ENCODE measurements at regions not wholly inside any gene's neighbourhood (a gene's known extent, or its start where the extent isn't known, plus 50 kb on each side); places are given as distances from the start of the nearest gene placed in this dataset.

DNA sequence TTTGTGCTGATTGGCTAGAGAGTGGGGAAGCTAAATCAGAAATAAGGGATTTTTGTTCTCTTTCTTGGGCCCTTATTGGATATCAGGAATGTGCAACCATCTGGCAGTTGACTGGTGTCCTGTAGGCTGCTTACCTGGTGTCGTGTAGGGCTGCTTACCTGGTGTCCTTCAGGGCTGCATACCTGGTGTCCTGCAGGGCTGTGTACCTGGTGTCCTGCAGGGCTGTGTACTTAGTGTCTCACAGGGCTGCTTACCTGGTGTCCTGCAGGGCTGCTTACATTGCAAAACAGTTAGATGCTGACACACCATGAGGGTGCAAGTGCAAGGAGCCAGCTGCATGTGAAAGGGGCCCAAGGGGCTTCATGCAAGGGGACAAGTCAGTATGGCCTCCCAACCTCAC, 249.3 kb downstream of the ICE1 start:
- 56 to 58% methylated on average over 1 of the region's 1 CpG for WGBS, 2 donors
- Histone ChIP-seq H3K9me3 (ENCODE audit: control insufficient read depth in 2 of 2, insufficient read depth in 1 of 2, low read depth in 1 of 2, low read length in 1 of 2) (no peaks in the 10 kb centered on the region), H3K36me3 (ENCODE audit: control insufficient read depth in 2 of 2, insufficient read depth in 2 of 2, low read length in 1 of 2) (no peaks in the 10 kb centered on the region), H3K27me3 (ENCODE audit: control insufficient read depth in 1 of 2, insufficient read depth in 2 of 2, low read length in 2 of 2) (no peaks in the 10 kb centered on the region), H3K4me3 (ENCODE audit: low read depth in 1 of 2, low read length in 2 of 2) (no peak overlapping the region), H3K27ac (ENCODE audit: low read depth in 2 of 2, low read length in 1 of 2) (no peak overlapping the region), H3K4me1 (ENCODE audit: control insufficient read depth in 2 of 2, insufficient read depth in 2 of 2, low read length in 1 of 2) (no peaks in the 10 kb centered on the region)

DNA sequence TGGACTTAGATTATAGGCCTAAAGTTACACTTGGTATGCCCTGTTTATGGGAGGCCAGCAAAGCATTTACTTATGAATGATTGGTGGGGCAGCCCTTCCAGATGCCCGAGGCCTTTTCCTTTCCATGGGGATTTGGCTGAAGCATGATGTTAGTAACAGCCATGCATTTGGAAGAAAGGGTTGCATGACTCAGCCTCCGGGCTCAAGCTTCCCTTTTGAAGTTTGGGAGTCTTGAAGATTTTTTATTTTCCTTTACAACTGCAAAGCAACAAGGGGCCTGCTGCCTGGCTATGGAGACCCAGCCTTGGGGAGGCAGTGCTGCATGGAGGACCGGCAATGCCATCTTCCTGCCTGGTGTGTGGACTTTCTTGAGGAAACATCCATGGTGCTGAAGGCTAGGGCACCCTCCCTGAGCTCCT, 244.7 kb downstream of the ICE1 start:
- Histone ChIP-seq H3K4me1 (ENCODE audit: control insufficient read depth in 2 of 2, insufficient read depth in 2 of 2, low read length in 1 of 2) (no peaks in the 10 kb centered on the region), H3K27me3 (ENCODE audit: control insufficient read depth in 1 of 2, insufficient read depth in 2 of 2, low read length in 2 of 2) (no peaks in the 10 kb centered on the region), H3K27ac (ENCODE audit: low read depth in 2 of 2, low read length in 1 of 2) (no peak overlapping the region), H3K36me3 (ENCODE audit: control insufficient read depth in 2 of 2, insufficient read depth in 2 of 2, low read length in 1 of 2) (no peaks in the 10 kb centered on the region), H3K9me3 (ENCODE audit: control insufficient read depth in 2 of 2, insufficient read depth in 1 of 2, low read depth in 1 of 2, low read length in 1 of 2) (no peaks in the 10 kb centered on the region), H3K4me3 (ENCODE audit: low read depth in 1 of 2, low read length in 2 of 2) (no peak overlapping the region)
- 43 to 46% methylated on average over 3 of the region's 3 CpGs for WGBS, 2 donors

DNA sequence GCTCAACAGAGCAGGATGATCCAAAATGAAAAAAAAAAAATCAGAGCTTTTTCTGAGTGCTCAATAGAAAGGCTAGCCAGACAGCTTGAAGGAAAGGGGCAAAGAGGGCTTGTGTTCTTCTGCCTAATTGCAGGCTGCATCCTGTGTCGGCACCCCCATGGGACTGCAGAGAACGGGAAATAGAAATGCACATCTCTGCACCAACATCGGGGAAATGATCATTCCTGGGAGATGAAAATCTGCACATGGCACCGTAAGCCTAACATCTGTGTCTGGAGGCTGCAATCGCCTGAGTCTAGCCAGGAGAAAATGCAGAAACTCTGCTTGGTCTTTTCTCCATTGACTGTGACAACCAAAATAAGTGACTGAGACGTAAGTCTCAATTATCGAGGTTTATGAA, 243.9 kb downstream of the ICE1 start:
- Histone ChIP-seq H3K27ac (ENCODE audit: low read depth in 2 of 2, low read length in 1 of 2) (no peak overlapping the region), H3K27me3 (ENCODE audit: control insufficient read depth in 1 of 2, insufficient read depth in 2 of 2, low read length in 2 of 2) (no peaks in the 10 kb centered on the region), H3K36me3 (ENCODE audit: control insufficient read depth in 2 of 2, insufficient read depth in 2 of 2, low read length in 1 of 2) (no peaks in the 10 kb centered on the region), H3K4me3 (ENCODE audit: low read depth in 1 of 2, low read length in 2 of 2) (no peak overlapping the region), H3K4me1 (ENCODE audit: control insufficient read depth in 2 of 2, insufficient read depth in 2 of 2, low read length in 1 of 2) (no peaks in the 10 kb centered on the region), H3K9me3 (ENCODE audit: control insufficient read depth in 2 of 2, insufficient read depth in 1 of 2, low read depth in 1 of 2, low read length in 1 of 2) (no peaks in the 10 kb centered on the region)
- 67 to 78% methylated on average over 7 of the region's 7 CpGs for WGBS, 2 donors

DNA sequence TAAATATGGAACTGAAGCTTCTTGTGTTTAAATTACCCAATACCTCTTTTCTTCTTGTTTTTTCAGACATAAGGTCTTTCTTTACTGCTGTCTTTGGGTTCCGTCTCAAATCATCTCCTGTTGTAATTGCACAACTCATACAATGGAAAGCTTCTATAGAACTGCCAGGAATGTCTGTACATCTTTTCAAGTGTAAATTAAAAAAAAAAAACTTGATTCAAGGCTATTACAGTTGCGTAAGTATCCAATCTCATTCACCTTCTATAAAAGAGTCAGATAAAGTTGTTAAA, 243.5 kb downstream of the ICE1 start:
- WGBS, 2 donors = 67 to 78% methylated on average over 2 of the region's 2 CpGs

DNA sequence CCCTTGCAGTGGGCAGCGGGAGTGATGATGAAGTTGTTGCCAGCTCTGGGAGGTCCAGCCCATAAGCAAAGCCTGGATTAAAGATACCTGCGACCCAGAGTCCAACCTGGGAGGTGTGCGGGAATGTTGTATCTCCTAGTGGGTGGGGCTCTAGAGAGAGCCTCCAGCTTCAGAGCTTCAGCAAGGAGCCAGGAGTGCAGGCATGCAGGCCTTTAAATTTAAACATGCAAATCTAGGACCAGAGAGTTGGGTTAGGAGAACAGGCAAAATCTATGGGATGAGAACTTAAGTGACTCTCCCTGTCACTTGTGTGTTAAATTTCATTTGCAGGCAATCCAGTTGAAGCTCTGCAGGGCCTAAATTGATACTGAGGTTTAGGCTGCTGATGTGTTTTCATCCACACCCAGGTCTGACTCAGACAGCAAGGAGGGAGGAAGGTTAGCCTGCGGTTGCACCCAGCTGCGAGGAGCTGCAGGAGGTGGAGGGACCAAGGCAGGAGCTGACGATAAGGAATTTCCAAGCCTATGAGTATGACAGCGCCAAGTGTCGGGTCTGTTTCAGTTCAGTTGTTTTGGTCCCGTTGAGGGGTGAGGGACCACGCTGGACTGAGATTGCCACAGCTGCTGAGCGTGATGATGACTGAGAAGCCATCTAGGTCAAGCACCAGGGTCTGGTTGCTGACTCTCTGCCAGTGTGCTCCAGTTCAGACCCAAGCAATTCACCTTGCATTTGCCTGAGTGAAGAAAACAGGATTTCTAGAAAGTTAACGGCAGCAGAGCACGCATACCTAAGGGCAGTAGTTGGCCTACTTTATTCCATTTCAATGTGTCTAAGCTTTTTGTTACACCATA, 243.0 kb downstream of the ICE1 start:
- H3K27ac ChIP-seq (ENCODE audit: low read depth in 2 of 2, low read length in 1 of 2) = no peak overlapping the region
- no peaks in the 10 kb centered on the region for H3K9me3 ChIP-seq (ENCODE audit: control insufficient read depth in 2 of 2, insufficient read depth in 1 of 2, low read depth in 1 of 2, low read length in 1 of 2)
- no peaks in the 10 kb centered on the region for H3K4me1 ChIP-seq (ENCODE audit: control insufficient read depth in 2 of 2, insufficient read depth in 2 of 2, low read length in 1 of 2)
- WGBS, 2 donors = 68 to 80% methylated on average over 13 of the region's 13 CpGs
- no peak overlapping the region for H3K4me3 ChIP-seq (ENCODE audit: low read depth in 1 of 2, low read length in 2 of 2)
- H3K36me3 ChIP-seq (ENCODE audit: control insufficient read depth in 2 of 2, insufficient read depth in 2 of 2, low read length in 1 of 2) = no peaks in the 10 kb centered on the region
- H3K27me3 ChIP-seq (ENCODE audit: control insufficient read depth in 1 of 2, insufficient read depth in 2 of 2, low read length in 2 of 2) = no peaks in the 10 kb centered on the region

More for the DNA sequence above, 243.5 kb downstream of the ICE1 start:
- Histone ChIP-seq H3K4me3 (ENCODE audit: low read depth in 1 of 2, low read length in 2 of 2) (no peak overlapping the region), H3K9me3 (ENCODE audit: control insufficient read depth in 2 of 2, insufficient read depth in 1 of 2, low read depth in 1 of 2, low read length in 1 of 2) (no peaks in the 10 kb centered on the region), H3K27me3 (ENCODE audit: control insufficient read depth in 1 of 2, insufficient read depth in 2 of 2, low read length in 2 of 2) (no peaks in the 10 kb centered on the region), H3K27ac (ENCODE audit: low read depth in 2 of 2, low read length in 1 of 2) (no peak overlapping the region), H3K4me1 (ENCODE audit: control insufficient read depth in 2 of 2, insufficient read depth in 2 of 2, low read length in 1 of 2) (no peaks in the 10 kb centered on the region), H3K36me3 (ENCODE audit: control insufficient read depth in 2 of 2, insufficient read depth in 2 of 2, low read length in 1 of 2) (no peaks in the 10 kb centered on the region)

DNA sequence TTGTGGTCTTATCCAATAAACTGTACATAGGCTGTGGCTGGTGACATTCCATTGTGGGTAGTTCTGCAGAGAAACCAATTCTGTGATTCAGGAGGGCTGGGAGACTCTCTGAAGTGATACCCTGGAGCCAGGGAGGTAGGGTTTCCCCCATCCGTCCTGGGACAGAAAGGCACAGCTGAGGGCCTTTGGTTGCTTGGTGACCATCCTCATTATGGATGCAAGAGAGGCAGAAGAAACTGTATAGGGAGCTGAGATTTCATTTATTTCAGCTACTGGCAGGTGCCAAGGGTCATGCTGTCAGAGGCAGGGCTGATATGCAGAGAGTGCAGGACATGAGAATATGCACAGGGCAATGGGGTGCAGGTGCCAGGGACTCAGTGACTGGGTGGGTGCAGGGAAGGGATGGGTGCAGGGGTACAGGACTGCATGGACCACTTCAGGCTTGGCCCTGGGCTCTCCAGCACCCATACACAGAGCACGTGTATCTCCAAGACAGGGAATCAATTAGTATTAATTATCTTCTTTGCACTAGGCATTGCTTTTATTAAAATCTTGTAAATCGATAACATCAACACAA, 236.5 kb downstream of the ICE1 start:
- no peak overlapping the region for H3K4me3 ChIP-seq (ENCODE audit: low read depth in 1 of 2, low read length in 2 of 2)
- 52 to 69% methylated on average over 3 of the region's 3 CpGs for WGBS, 2 donors
- no peaks in the 10 kb centered on the region for H3K4me1 ChIP-seq (ENCODE audit: control insufficient read depth in 2 of 2, insufficient read depth in 2 of 2, low read length in 1 of 2)
- H3K27ac ChIP-seq (ENCODE audit: low read depth in 2 of 2, low read length in 1 of 2) = no peak overlapping the region
- no peaks in the 10 kb centered on the region for H3K36me3 ChIP-seq (ENCODE audit: control insufficient read depth in 2 of 2, insufficient read depth in 2 of 2, low read length in 1 of 2)
- no peaks in the 10 kb centered on the region for H3K9me3 ChIP-seq (ENCODE audit: control insufficient read depth in 2 of 2, insufficient read depth in 1 of 2, low read depth in 1 of 2, low read length in 1 of 2)
- H3K27me3 ChIP-seq (ENCODE audit: control insufficient read depth in 1 of 2, insufficient read depth in 2 of 2, low read length in 2 of 2) = no peaks in the 10 kb centered on the region

DNA sequence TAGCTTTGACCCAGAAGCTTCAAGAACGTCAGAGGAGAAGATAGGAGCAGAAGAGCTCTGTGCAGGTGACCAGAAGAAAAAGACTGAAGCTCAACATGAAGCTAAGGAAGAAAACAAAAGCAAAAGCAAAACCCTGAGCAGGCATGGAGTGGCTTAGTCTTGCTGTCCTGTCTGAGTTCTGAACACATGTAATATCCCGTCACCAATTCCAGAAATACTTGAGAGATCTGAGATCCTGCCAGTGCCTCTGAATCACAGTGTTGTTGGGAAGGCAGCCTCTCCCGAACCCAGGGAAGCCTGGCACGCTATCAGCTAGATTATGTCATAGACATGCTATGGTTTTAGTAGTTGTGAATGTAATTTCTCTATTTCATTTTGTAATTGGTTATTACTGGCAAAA, 235.7 kb downstream of the ICE1 start:
- no peaks in the 10 kb centered on the region for H3K36me3 ChIP-seq (ENCODE audit: control insufficient read depth in 2 of 2, insufficient read depth in 2 of 2, low read length in 1 of 2)
- H3K9me3 ChIP-seq (ENCODE audit: control insufficient read depth in 2 of 2, insufficient read depth in 1 of 2, low read depth in 1 of 2, low read length in 1 of 2) = no peaks in the 10 kb centered on the region
- H3K4me1 ChIP-seq (ENCODE audit: control insufficient read depth in 2 of 2, insufficient read depth in 2 of 2, low read length in 1 of 2) = no peaks in the 10 kb centered on the region
- H3K27ac ChIP-seq (ENCODE audit: low read depth in 2 of 2, low read length in 1 of 2) = no peak overlapping the region
- H3K4me3 ChIP-seq (ENCODE audit: low read depth in 1 of 2, low read length in 2 of 2) = no peak overlapping the region
- H3K27me3 ChIP-seq (ENCODE audit: control insufficient read depth in 1 of 2, insufficient read depth in 2 of 2, low read length in 2 of 2) = no peaks in the 10 kb centered on the region
- WGBS, 2 donors = 26 to 28% methylated on average over 4 of the region's 4 CpGs

DNA sequence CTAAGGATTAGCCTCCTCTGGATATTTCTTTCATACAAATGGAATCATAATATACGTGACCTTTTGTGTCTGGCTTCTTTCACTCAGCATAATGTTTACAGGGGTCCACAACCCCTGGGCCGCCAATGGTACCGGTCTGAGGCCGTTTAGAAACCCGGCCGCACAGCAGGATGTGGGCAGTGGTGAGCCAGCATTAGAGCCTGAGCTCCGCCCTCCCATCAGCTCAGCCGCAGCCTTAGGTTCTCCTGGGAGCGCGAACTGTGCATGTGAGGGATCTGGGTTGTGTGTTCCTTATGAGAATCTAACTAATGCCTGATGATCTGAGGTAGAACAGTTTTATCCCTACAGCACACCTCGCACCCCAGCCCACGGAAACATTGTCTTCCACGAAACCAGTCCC, 229.7 kb downstream of the ICE1 start:
- Histone ChIP-seq H3K27ac (ENCODE audit: low read depth in 2 of 2, low read length in 1 of 2) (no peak overlapping the region), H3K27me3 (ENCODE audit: control insufficient read depth in 1 of 2, insufficient read depth in 2 of 2, low read length in 2 of 2) (no peaks in the 10 kb centered on the region), H3K9me3 (ENCODE audit: control insufficient read depth in 2 of 2, insufficient read depth in 1 of 2, low read depth in 1 of 2, low read length in 1 of 2) (no peaks in the 10 kb centered on the region), H3K4me1 (ENCODE audit: control insufficient read depth in 2 of 2, insufficient read depth in 2 of 2, low read length in 1 of 2) (peaks cover 0 to 2% of the 10 kb centered on the region in 2 donors), H3K4me3 (ENCODE audit: low read depth in 1 of 2, low read length in 2 of 2) (no peak overlapping the region), H3K36me3 (ENCODE audit: control insufficient read depth in 2 of 2, insufficient read depth in 2 of 2, low read length in 1 of 2) (no peaks in the 10 kb centered on the region)
- 87 to 88% methylated on average over 13 of the region's 13 CpGs for WGBS, 2 donors

DNA sequence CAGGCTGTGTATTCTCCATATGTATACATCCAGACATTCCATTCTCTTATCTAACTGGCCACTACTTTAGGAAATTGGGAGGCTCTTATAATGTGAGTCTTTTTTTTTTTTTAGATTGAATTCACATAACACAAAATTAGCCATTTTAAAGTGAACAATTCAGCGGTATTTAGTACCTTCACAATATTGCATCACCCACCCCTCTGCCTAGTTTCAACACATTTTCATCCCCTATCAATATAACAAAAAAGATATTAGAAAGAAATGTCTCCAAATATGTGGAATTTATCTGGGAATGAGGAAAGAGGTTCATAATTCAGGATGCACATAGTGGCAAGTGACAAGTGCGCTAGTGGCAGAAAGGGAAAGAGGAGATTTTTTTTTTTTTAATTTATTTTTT, 228.5 kb downstream of the ICE1 start:
- no peak overlapping the region for H3K27ac ChIP-seq (ENCODE audit: low read depth in 2 of 2, low read length in 1 of 2)
- no peaks in the 10 kb centered on the region for H3K9me3 ChIP-seq (ENCODE audit: control insufficient read depth in 2 of 2, insufficient read depth in 1 of 2, low read depth in 1 of 2, low read length in 1 of 2)
- H3K4me3 ChIP-seq (ENCODE audit: low read depth in 1 of 2, low read length in 2 of 2) = no peak overlapping the region
- H3K4me1 ChIP-seq (ENCODE audit: control insufficient read depth in 2 of 2, insufficient read depth in 2 of 2, low read length in 1 of 2) = peaks cover 0 to 2% of the 10 kb centered on the region in 2 donors
- H3K36me3 ChIP-seq (ENCODE audit: control insufficient read depth in 2 of 2, insufficient read depth in 2 of 2, low read length in 1 of 2) = no peaks in the 10 kb centered on the region
- no peaks in the 10 kb centered on the region for H3K27me3 ChIP-seq (ENCODE audit: control insufficient read depth in 1 of 2, insufficient read depth in 2 of 2, low read length in 2 of 2)
- 97 to 98% methylated on average over 2 of the region's 2 CpGs for WGBS, 2 donors

DNA sequence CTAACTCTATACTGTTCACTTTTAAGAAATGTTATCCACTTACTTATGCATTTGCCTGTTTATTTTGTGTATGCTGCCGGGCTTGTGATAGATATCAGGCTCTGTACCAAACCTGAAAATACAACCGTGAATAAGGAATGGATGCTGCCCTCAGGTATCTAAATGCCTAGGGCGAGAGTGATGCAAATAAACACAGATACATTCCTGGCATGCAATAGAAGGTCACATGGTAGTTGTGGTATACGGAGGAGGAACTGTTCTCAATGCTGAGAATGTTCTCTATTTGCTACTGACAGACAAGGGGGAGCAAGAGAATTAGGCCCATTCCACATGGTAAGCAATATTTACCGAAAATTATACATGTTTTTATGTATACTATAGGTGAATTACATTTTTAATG, 227.8 kb downstream of the ICE1 start:
- H3K27ac ChIP-seq (ENCODE audit: low read depth in 2 of 2, low read length in 1 of 2) = no peak overlapping the region
- H3K36me3 ChIP-seq (ENCODE audit: control insufficient read depth in 2 of 2, insufficient read depth in 2 of 2, low read length in 1 of 2) = no peaks in the 10 kb centered on the region
- H3K4me3 ChIP-seq (ENCODE audit: low read depth in 1 of 2, low read length in 2 of 2) = no peak overlapping the region
- H3K9me3 ChIP-seq (ENCODE audit: control insufficient read depth in 2 of 2, insufficient read depth in 1 of 2, low read depth in 1 of 2, low read length in 1 of 2) = peaks cover 0 to 2% of the 10 kb centered on the region in 2 donors
- 52% methylated on average over 5 of the region's 5 CpGs for WGBS, 2 donors
- H3K27me3 ChIP-seq (ENCODE audit: control insufficient read depth in 1 of 2, insufficient read depth in 2 of 2, low read length in 2 of 2) = no peaks in the 10 kb centered on the region
- peaks cover 0 to 2% of the 10 kb centered on the region in 2 donors for H3K4me1 ChIP-seq (ENCODE audit: control insufficient read depth in 2 of 2, insufficient read depth in 2 of 2, low read length in 1 of 2)
